ENCODE measurements at regions not wholly inside any gene's neighbourhood (a gene's known extent, or its start where the extent isn't known, plus 50 kb on each side); places are given as distances from the start of the nearest gene placed in this dataset.

DNA sequence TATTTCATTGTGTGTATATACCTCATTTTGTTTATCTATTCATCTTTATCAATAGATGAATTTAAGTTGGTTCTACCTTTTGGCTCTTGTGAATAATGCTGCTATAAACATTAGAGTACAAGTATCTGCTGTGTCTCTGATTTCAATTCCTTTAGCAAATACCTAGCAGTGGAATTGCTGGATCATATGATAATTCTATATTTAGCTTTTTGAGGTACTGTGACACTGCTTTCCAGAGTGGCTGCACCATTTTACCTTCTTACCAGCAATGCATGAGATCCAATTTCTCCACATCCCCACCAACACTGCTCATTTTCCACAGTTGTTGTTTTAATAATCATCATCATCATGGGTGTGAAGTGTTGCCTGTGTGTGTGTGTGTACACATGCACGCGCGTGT, 182.3 kb downstream of the MBOAT1 start:
- Histone ChIP-seq H3K4me3 (ENCODE audit: severe bottlenecking) (no peak overlapping the region), H3K4me1 (ENCODE audit: insufficient read depth, poor library complexity, severe bottlenecking) (no peaks in the 10 kb centered on the region), H3K36me3 (ENCODE audit: low read depth) (no peaks in the 10 kb centered on the region), H3K27me3 (ENCODE audit: insufficient read depth, poor library complexity, severe bottlenecking) (no peaks in the 10 kb centered on the region), H3K27ac (ENCODE audit: poor library complexity, severe bottlenecking) (no peak overlapping the region), H3K9me3 (ENCODE audit: severe bottlenecking) (no peaks in the 10 kb centered on the region)
- no peak for ATAC-seq (ENCODE audit: low read depth)
- no peak for DNase-seq (ENCODE audit: low spot score)
- TF ChIP-seq CTCF (IDR thresholded peaks at IDR 0.05; ENCODE audit: poor library complexity, severe bottlenecking), result no peak

GRCh38 chr6:20031342-20031741, 180.9 kb downstream of the MBOAT1 start:
- no peak for TF ChIP-seq CTCF (IDR thresholded peaks at IDR 0.05; ENCODE audit: poor library complexity, severe bottlenecking)
- ATAC-seq (ENCODE audit: low read depth) (no peak), DNase-seq (ENCODE audit: low spot score) (no peak)
- Histone ChIP-seq H3K4me3 (ENCODE audit: severe bottlenecking) (no peak overlapping the region), H3K36me3 (ENCODE audit: low read depth) (no peaks in the 10 kb centered on the region), H3K27me3 (ENCODE audit: insufficient read depth, poor library complexity, severe bottlenecking) (no peaks in the 10 kb centered on the region), H3K27ac (ENCODE audit: poor library complexity, severe bottlenecking) (no peak overlapping the region), H3K9me3 (ENCODE audit: severe bottlenecking) (no peaks in the 10 kb centered on the region), H3K4me1 (ENCODE audit: insufficient read depth, poor library complexity, severe bottlenecking) (no peaks in the 10 kb centered on the region)

DNA sequence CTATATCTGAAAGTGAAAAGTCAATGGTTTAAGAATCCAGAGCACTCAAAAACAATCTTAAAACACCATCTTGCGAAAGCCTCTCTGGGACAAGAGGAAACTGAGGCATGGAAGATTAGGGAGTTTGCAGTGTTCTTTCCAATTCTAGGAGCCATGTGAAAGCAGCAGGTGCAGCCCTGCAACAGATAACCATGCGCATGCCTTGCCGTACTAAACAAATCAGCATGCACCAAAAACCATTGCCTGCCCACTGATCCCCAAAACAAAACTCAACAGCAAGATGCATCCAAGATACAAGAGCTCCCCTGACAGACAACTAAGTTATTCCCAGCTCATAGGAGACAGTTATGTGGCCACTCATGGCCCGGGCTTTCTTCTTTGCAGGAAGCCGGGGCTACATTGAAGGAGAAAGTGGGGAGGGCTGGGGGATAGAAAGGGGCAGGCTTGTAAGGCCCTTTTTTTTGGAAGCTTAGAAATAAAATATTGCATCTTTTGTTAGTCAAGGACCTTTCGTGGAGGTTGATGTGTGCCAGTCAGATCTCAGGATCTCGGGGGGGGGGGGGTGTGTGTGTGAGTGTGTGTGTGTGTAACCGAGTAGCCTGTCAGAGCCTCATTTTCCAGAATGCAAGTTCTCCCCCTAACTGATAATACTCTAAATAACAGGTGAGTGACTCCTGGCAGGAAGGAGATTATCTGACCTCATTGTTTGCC, 178.4 kb downstream of the MBOAT1 start:
- no peak for DNase-seq (ENCODE audit: low spot score)
- TF ChIP-seq CTCF (IDR thresholded peaks at IDR 0.05; ENCODE audit: poor library complexity, severe bottlenecking), result no peak
- Histone ChIP-seq H3K27me3 (ENCODE audit: insufficient read depth, poor library complexity, severe bottlenecking) (no peaks in the 10 kb centered on the region), H3K4me3 (ENCODE audit: severe bottlenecking) (no peak overlapping the region), H3K4me1 (ENCODE audit: insufficient read depth, poor library complexity, severe bottlenecking) (no peaks in the 10 kb centered on the region), H3K36me3 (ENCODE audit: low read depth) (no peaks in the 10 kb centered on the region), H3K9me3 (ENCODE audit: severe bottlenecking) (no peaks in the 10 kb centered on the region), H3K27ac (ENCODE audit: poor library complexity, severe bottlenecking) (no peak overlapping the region)
- ATAC-seq (ENCODE audit: low read depth), result no peak

- Histone ChIP-seq H3K36me3 (ENCODE audit: low read depth) (no peaks in the 10 kb centered on the region), H3K4me3 (ENCODE audit: severe bottlenecking) (no peak overlapping the region), H3K27me3 (ENCODE audit: insufficient read depth, poor library complexity, severe bottlenecking) (no peaks in the 10 kb centered on the region), H3K27ac (ENCODE audit: poor library complexity, severe bottlenecking) (no peak overlapping the region), H3K4me1 (ENCODE audit: insufficient read depth, poor library complexity, severe bottlenecking) (no peaks in the 10 kb centered on the region), H3K9me3 (ENCODE audit: severe bottlenecking) (no peaks in the 10 kb centered on the region)
- TF ChIP-seq CTCF (IDR thresholded peaks at IDR 0.05; ENCODE audit: poor library complexity, severe bottlenecking), result no peak
- ATAC-seq (ENCODE audit: low read depth) (no peak), DNase-seq (ENCODE audit: low spot score) (no peak)
These were observed 177.9 kb downstream of the MBOAT1 start for GRCh38 chr6:20034408-20034769.

- DNase-seq (ENCODE audit: low spot score) (no peak), ATAC-seq (ENCODE audit: low read depth) (no peak)
- H3K27me3 ChIP-seq (ENCODE audit: insufficient read depth, poor library complexity, severe bottlenecking), result no peaks in the 10 kb centered on the region
- no peak for TF ChIP-seq CTCF (IDR thresholded peaks at IDR 0.05; ENCODE audit: poor library complexity, severe bottlenecking)
- H3K27ac ChIP-seq (ENCODE audit: poor library complexity, severe bottlenecking), result no peak overlapping the region
- H3K4me3 ChIP-seq (ENCODE audit: severe bottlenecking), result no peak overlapping the region
- H3K9me3 ChIP-seq (ENCODE audit: severe bottlenecking), result no peaks in the 10 kb centered on the region
- no peaks in the 10 kb centered on the region for H3K4me1 ChIP-seq (ENCODE audit: insufficient read depth, poor library complexity, severe bottlenecking)
- no peaks in the 10 kb centered on the region for H3K36me3 ChIP-seq (ENCODE audit: low read depth)
These were observed 176.1 kb downstream of the MBOAT1 start for GRCh38 chr6:20036141-20036677.

All from RWPE2 (cell line).